ENCODE measurements at regions not wholly inside any gene's neighbourhood (a gene's known extent, or its start where the extent isn't known, plus 50 kb on each side); places are given as distances from the start of the nearest gene placed in this dataset.

DNA sequence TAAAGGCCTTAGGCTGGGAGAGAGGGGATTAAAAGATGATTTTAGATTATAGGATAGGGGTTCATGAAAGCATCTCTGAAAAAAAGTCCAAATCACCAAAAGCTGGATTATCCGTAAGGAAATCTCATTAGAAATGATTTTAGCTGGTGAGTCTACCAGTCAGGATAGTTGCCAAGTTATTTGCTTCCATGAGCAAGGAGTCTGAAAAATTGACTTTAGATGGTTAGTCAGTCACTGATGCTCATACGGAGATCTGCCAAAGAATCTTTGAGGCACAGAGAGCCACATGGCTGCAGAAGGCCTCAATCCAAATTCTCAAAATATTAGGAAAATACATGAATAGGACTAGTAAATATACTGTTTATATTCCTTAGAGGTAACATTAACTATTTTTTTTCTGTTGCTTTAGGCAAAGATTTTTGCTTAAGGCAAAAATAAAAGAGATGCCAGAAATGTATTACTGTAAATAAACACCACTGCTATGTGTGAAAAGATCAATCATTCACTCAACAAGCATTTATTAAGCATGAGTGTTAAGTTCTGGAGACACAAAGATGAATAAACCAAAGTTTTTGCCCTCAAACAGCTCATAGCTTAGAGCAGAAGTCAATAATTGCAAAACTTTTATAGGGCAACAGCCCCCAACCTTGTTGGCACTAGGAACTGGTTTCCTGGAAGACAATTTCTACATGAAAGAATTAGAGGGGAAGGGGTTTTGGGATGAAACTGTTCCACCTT lies 105.2 kb downstream of the BBS10 start:
- Histone ChIP-seq H3K56ac (ENCODE audit: extremely low read depth, insufficient read depth, low read length) (no peak overlapping the region), H3K27ac (ENCODE audit: insufficient read depth, low read length) (no peak overlapping the region), H2BK15ac (ENCODE audit: low read depth, low read length) (no peak overlapping the region), H3K9me3 (ENCODE audit: control insufficient read depth, insufficient read depth, low read length) (peaks cover 3% of the 10 kb centered on the region; the same call in 1 of the 2 replicates), H3K14ac (replicated peaks; ENCODE audit: low read depth, low read length) (no peak overlapping the region; the same call in 1 of the 2 replicates), H4K5ac (ENCODE audit: low read depth, low read length) (no peak overlapping the region), H3K9ac (ENCODE audit: low read depth, low read length) (no peak overlapping the region), H3K4me1 (ENCODE audit: control insufficient read depth, insufficient read depth, low read length) (peaks cover 4% of the 10 kb centered on the region), H2AK9ac (replicated peaks; ENCODE audit: low read depth, low read length, poor library complexity) (no peak overlapping the region), H3K79me1 (ENCODE audit: low read depth in 1 of 2, low read length in 2 of 2) (no peaks in the 10 kb centered on the region), H2BK5ac (ENCODE audit: low read depth, low read length, poor library complexity, severe bottlenecking) (no peak overlapping the region), H4K91ac (ENCODE audit: insufficient read depth, low read depth, low read length) (no peak overlapping the region), H2BK20ac (ENCODE audit: low read depth, low read length) (no peak overlapping the region), H3K23ac (ENCODE audit: low read depth, low read length) (no peak overlapping the region), H3K18ac (ENCODE audit: low read depth, low read length) (peak overlapping the region; percentile 43; the same call in 1 of the 2 replicates), H2AFZ (replicated peaks; ENCODE audit: low read length, poor library complexity) (no peak overlapping the region), H3K4me2 (ENCODE audit: low read depth, low read length) (no peak overlapping the region), H3K36me3 (ENCODE audit: control insufficient read depth, insufficient read depth, low read length) (no peaks in the 10 kb centered on the region), H2BK120ac (ENCODE audit: low read depth, low read length) (no peak overlapping the region), H3K27me3 (ENCODE audit: control insufficient read depth, insufficient read depth, low read length) (no peaks in the 10 kb centered on the region), H3K4me3 (ENCODE audit: insufficient read depth, low read depth, low read length) (no peak overlapping the region), H3K4ac (ENCODE audit: low read depth, low read length) (0 out of 2 replicates have a peak overlapping the region, but pooled peaks have one; percentile 12), H4K8ac (ENCODE audit: low read depth in 2 of 2, low read length in 2 of 2) (no peak overlapping the region), H2AK5ac (ENCODE audit: low read depth, low read length) (no peak overlapping the region), H4K20me1 (ENCODE audit: insufficient read depth, low read length) (no peaks in the 10 kb centered on the region), H3K9me1 (ENCODE audit: insufficient read depth, low read length) (peaks cover 4% of the 10 kb centered on the region; the same call in 1 of the 2 replicates)
- BruUV-seq (replicated peaks), result no TSS peak
- POLR2A ChIA-PET (ENCODE audit: unreplicated experiment), result no interaction called here
- intact Hi-C loops (cut with micrococcal nuclease) (no loop called here), in situ Hi-C loops (cut with MboI; ENCODE audit: low sequenced_read_pairs) (no loop called here), dilution Hi-C loops (cut with HindIII; ENCODE audit: low sequenced_read_pairs, unreplicated experiment) (no loop called here)
- DNase-seq (peak; percentile 75), ATAC-seq (ENCODE audit: low read depth) (no peak)
- TF ChIP-seq NFE2L2 (IDR thresholded peaks at IDR 0.05; ENCODE audit: low read depth, low read length), result no peak
- TF ChIP-seq MAFK (IDR thresholded peaks at IDR 0.05; ENCODE audit: low read depth, low read length), result no peak
- TF ChIP-seq SMC3 (IDR thresholded peaks at IDR 0.05; ENCODE audit: low read depth, low read length), result no peak
- TF ChIP-seq, protein P1, sequence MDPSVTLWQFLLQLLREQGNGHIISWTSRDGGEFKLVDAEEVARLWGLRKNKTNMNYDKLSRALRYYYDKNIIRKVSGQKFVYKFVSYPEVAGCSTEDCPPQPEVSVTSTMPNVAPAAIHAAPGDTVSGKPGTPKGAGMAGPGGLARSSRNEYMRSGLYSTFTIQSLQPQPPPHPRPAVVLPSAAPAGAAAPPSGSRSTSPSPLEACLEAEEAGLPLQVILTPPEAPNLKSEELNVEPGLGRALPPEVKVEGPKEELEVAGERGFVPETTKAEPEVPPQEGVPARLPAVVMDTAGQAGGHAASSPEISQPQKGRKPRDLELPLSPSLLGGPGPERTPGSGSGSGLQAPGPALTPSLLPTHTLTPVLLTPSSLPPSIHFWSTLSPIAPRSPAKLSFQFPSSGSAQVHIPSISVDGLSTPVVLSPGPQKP (IDR thresholded peaks at IDR 0.05; ENCODE audit: borderline replicate concordance, low read depth, low read length), result no peak
- no peak for TF ChIP-seq FOS (IDR thresholded peaks at IDR 0.05; ENCODE audit: low read depth, low read length)
- no peak for TF ChIP-seq CEBPB (IDR thresholded peaks at IDR 0.05; ENCODE audit: low read depth, low read length)
- TF ChIP-seq CHD1 (IDR thresholded peaks at IDR 0.05; ENCODE audit: low read depth, low read length), result no peak
- TF ChIP-seq, protein P2, sequence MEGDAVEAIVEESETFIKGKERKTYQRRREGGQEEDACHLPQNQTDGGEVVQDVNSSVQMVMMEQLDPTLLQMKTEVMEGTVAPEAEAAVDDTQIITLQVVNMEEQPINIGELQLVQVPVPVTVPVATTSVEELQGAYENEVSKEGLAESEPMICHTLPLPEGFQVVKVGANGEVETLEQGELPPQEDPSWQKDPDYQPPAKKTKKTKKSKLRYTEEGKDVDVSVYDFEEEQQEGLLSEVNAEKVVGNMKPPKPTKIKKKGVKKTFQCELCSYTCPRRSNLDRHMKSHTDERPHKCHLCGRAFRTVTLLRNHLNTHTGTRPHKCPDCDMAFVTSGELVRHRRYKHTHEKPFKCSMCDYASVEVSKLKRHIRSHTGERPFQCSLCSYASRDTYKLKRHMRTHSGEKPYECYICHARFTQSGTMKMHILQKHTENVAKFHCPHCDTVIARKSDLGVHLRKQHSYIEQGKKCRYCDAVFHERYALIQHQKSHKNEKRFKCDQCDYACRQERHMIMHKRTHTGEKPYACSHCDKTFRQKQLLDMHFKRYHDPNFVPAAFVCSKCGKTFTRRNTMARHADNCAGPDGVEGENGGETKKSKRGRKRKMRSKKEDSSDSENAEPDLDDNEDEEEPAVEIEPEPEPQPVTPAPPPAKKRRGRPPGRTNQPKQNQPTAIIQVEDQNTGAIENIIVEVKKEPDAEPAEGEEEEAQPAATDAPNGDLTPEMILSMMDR (conservative IDR thresholded peaks at IDR 0.05; ENCODE audit: low read depth, low read length), result no peak
- TF ChIP-seq, protein P3, sequence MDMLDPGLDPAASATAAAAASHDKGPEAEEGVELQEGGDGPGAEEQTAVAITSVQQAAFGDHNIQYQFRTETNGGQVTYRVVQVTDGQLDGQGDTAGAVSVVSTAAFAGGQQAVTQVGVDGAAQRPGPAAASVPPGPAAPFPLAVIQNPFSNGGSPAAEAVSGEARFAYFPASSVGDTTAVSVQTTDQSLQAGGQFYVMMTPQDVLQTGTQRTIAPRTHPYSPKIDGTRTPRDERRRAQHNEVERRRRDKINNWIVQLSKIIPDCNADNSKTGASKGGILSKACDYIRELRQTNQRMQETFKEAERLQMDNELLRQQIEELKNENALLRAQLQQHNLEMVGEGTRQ (IDR thresholded peaks at IDR 0.05; ENCODE audit: low read depth, low read length), result no peak
- no peak for TF ChIP-seq MXI1 (IDR thresholded peaks at IDR 0.05; ENCODE audit: borderline replicate concordance, low read depth, low read length)
- TF ChIP-seq RAD21 (IDR thresholded peaks at IDR 0.05; ENCODE audit: low read length), result no peak
- no peak for TF ChIP-seq BHLHE40 (IDR thresholded peaks at IDR 0.05; ENCODE audit: low read depth, low read length)
- TF ChIP-seq RFX5 (IDR thresholded peaks at IDR 0.05; ENCODE audit: low read depth, low read length), result no peak
- no peak for TF ChIP-seq RCOR1 (IDR thresholded peaks at IDR 0.05; ENCODE audit: insufficient replicate concordance, low read length)
- TF ChIP-seq POLR2A (IDR thresholded peaks at IDR 0.05; ENCODE audit: low read depth, low read length), result no peak
- no peak for TF ChIP-seq MAZ (IDR thresholded peaks at IDR 0.05; ENCODE audit: borderline replicate concordance, low read depth, low read length)
- CTCF ChIA-PET, result no interaction called here
- 50% methylated on average over 1 of the region's 2 CpGs; no CpG with 5 or more reads in 1 of the 2 experiments for WGBS, 2 experiments (ENCODE audit: extremely low coverage in 2 of 2, insufficient read length in 1 of 2)
